DMS 273 treated with DMSO at 0.1 percent for 48 hours (cell line): ENCODE measurements at regions not wholly inside any gene's neighbourhood (a gene's known extent, or its start where the extent isn't known, plus 50 kb on each side); places are given as distances from the start of the nearest gene placed in this dataset.
"Not testable (repeated sequence)": the region's sequence is repeated elsewhere in the genome, so short reads cannot be mapped to it uniquely, and the experiment has no call there.

Source experiments
- DNase-seq: peaks from one replicate; lab custom pipeline; 2025; lab: John Stamatoyannopoulos, UW

DNA sequence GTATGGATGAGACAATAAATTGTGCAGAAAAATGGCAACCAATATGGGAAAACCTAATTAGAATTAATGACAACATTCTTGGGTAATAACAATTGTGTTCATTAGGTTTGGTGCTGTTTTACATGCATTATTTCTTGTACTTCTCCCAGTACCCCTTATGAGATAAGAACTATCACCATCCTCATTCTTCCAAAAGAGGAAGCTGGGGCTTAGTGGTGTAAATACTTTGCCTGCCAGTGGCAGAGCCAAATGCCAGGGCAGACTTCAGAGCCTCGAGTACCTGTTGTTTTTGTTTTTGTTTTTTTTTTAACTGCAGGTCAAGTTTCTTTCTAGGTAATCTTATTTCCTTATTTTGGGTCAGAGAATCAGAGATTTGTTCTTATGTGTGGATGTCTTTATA lies 206.4 kb downstream of the RHOU start:
- DNase-seq: no peak

DNA sequence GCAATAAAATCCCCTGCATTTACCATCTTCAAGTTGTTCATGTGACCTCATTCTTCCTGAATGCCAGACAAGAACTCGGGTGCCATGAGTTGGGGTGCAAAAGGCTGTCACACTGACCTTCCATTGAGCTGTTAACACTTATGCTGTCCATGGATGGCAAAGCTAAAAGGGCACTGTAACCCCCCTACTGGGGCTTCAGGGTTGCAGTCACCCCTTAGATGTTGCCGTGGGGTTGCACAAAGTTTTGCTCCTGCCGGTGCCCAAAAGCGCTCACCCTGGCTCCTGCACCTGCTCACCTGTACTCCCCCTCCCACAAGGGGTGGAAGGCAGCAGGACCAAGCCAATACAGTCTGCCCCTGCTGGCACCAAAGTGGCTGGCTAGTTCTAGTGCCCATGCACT lies 208.2 kb downstream of the RHOU start:
- DNase-seq: no peak

DNA sequence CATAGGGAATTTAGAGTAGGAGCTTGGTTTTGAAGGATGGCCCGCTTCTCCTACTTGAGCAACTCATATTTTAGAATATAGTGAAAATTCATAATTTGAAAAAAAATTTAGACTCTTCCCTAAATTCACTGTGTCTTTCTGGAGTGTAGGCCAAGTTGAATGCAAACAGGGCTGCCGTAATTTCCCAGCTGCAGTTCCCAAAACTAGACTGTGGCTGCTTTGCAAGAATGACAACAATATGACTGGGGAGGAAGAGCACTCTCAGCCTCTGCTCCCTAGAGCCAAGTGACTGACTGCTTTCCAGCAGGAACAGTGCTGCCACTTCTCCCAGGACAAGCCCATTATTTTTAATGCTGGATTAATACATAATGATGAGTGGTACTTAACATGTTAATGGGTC lies 209.0 kb downstream of the RHOU start:
- no peak for DNase-seq

DNA sequence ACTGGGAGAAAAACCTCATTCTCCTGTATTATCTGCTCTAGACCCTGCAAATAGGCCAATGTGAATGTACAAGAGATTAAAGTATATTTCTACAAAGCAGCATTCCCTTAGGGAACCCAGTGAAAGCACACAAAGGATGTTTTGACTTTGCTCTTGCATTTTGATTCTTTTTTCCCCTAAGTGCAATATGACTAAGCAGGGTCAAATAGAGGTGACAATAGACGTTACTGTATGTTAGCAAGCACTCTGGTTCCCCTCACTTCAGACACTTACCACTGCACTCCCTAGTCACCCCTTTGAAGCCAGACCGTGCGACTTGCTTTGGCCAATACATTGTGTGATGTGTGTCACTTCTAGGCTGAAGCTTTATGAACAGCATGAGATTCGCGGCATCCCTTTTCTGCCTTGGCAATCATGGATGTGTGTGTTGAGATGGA lies 209.7 kb downstream of the RHOU start:
- DNase-seq: no peak

DNA sequence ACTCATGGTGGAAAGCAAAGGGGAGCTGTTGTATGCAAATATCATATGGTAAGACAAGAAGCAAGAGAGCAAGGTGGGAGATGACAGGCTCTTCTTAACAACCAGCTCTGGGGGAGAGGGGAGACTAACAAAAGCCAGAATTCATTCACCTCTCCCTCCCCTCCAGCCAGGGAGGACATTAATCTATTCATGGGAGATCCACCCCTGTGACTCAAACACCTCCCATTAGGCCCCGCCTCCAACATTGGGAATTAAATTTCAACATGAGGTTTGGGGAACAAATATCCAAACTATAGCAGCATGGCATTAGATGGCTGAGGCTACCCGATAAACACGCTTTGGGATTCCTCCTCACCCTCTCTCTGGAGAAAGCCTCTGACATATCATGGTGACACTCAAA lies 210.6 kb downstream of the RHOU start:
- no peak for DNase-seq

DNA sequence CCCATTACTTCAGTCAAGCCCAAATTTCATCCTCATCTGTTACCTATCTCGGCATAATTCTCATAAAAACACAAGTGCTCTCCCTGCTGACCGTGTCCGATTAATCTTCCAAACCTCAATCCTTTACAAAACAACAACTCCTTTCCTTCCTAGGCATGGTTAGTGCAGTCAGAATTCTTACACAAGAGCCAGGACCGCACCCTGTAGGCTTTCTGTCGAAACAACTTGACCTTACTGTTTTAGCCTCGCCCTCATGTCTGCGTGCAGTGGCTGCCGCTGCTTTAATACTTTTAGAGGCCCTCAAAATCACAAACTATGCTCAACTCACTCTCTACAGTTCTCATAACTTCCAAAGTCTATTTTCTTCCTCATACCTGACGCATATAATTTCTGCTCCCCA lies 214.3 kb downstream of the RHOU start:
- DNase-seq: not testable (repeated sequence)

DNA sequence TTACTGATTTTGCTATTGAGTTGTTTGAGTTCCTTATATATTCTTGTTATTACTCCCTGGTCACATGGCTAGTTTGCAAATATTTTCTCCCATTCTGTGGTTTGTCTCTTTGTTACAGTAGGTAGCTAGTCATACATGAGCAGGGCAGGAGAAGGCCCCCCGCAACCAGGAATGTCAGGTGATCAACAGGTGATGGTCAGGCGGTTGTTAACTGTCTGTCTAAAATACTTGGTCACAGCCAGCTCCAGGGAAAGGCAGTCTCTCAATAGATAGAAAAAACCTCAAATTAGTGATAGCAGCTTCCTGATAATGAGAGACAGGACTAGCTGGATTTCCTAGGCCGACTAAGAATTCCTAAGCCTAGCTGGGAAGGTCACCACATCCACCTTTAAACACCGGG lies 217.9 kb downstream of the RHOU start:
- DNase-seq: no peak

DNA sequence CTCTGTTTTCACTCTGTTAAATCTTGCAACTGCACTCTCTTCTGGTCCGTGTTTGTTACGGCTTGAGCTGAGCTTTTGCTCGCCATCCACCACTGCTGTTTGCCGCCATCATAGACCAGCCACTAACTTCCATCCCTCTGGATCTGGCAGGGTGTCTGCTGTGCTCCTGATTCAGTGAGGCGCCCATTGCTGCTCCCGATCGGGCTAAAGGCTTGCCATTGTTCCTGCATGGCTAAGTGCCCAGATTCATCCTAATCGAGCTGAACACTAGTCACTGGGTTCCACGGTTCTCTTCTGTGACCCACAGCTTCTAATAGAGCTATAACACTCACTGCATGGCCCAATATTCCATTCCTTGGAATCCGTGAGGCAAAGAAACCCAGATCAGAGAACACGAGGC lies 218.5 kb downstream of the RHOU start:
- DNase-seq: not testable (repeated sequence)

DNA sequence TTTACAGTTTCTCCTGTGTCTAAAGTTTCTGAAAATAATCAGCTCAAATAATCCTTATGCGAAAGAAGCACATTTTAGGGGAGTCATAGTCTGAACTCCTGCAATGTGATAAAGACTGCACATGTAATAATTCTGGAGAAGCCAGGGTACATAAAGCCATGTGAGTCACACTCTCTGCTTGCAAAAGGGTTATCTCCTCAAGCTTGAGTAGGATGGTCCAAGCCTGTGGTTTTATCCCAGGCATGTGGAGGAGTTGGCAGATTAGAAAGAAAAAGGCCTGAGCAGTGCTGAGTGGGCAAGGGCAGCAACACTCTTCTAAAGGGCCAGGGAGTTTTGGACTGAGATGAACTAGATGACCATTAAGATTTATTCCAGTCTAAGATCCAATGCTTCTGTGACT lies 220.4 kb downstream of the RHOU start:
- DNase-seq: no peak

DNA sequence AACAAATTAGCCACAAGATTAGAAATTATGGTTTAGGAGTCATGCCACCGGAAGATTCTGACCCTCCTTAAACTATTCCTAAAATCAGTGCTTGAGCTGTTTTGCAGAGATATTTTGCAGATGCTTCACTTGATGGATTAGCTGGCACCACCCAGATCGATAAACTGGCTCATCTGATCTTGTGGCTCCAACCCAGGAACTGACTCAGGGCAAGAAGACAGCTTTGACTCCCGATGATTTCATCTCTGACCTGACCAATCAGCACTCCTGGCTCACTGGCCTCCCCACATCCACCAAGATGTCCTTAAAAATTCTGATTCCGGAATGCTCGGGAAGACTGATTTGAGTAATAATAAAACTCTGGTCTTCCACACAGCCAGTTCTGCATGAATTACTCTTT lies 221.6 kb downstream of the RHOU start:
- no peak for DNase-seq

DNA sequence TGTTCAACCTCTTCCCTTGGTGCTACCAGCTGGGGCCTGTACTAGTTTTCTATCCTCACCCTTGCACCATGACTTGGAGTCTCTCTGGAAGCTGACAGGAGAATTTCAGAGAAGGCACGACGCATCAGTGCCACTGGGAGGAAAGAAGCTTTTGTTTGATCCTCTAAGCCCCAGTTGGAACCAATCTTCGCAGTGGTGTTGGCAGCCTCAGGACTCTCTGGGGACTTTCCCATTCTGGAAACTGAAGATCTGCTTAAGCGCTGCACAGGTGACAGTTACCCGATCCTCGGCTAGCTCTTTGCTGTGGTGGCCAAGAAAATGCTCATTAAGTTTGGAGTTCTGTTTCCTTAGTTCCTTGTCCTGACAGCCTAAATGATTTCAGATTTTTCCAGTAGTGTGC lies 222.3 kb downstream of the RHOU start:
- DNase-seq: no peak

DNA sequence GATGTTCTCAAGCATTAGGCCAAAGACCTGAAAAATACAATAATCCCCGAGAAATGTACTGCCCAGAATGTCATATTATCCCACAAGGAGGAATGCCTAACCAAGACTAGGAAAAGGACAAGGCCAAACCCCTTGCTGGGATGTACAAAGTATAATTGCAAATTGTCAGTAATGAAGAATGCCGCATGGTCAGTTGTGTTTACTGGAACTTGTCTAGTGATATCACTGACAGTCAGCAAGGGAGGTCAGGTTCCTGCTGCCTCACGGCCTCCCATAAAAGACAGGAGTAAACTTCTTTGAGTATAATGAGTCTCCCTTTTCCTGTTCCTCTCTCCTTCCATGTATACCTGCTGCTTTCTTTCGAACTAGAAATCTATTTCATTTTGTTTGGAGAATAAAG lies 222.8 kb downstream of the RHOU start:
- no peak for DNase-seq

DNA sequence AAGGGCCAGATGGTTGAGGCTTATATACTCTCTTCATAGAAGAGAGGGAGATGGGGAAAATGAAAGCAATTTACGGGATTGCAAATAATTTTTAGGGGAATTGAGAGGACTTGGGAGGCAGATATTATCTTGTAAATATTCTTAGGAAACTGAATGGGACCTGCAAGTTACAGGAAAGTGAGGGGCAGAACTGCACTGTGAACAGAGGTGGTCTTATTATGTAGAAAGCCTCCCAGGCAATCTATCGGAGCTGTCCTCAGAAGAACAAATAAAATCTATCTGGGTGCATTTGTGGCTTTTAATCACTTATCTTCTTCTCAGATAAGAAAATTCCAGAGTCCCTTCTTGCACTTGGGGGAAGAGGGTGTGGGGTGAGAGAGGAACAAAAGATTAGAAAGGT lies 223.5 kb downstream of the RHOU start:
- no peak for DNase-seq

DNA sequence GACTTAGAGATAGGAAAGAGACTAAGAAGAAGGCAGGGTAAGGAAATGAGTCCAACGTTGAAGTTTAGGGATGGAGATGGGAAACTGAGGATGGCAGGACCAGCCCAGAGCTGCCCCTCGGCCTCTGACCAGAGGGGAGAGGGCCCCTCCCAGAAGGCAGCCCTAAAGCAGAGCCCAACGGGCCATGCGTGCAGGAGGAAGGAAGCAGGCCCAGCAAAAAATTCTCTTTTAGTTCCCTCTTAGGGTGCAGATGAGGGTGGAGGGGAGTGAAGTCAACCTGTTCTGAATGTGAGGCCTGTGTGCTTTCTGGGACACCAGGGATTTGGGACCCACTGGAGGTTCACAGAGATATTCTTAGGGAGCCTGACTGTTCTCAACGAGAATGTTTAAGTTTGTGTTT lies 225.4 kb downstream of the RHOU start:
- no peak for DNase-seq

DNA sequence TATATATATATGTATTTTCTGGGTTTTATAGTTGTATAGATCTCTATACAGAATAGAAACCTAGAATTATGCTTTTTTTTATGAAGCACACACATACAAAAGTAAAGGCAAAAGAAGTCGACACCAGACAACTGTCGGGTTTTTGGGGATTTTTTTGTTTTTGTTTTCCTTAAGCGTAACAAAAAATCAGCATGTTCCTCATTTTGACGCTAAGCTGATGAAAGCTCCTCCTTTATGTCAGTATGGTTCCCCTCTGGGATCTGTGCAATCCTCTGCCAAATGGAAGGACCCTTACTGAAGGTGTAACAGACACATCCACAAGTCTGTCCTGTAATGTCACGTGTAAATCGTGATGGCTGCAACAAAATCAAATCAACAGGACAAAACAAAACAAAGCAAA lies 226.2 kb downstream of the RHOU start:
- DNase-seq: no peak

DNA sequence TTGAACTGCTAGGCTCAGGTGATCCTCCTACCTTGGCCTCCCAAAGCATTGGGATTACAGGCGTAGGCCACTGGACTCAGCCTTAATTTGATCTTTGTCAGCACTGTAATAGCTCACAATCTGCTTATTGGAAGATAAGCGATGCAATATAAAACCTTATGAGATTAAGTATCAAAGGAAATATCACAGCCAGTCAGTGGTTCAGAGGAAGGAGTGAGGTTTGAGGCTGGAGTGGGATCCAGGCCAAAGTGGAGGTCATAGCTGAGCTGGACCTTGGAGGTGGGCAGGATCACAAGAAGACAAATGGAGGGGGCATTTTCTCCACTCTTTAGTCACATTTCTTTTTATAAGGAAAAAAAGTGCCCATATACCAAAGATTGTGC lies 228.5 kb downstream of the RHOU start:
- no peak for DNase-seq

DNA sequence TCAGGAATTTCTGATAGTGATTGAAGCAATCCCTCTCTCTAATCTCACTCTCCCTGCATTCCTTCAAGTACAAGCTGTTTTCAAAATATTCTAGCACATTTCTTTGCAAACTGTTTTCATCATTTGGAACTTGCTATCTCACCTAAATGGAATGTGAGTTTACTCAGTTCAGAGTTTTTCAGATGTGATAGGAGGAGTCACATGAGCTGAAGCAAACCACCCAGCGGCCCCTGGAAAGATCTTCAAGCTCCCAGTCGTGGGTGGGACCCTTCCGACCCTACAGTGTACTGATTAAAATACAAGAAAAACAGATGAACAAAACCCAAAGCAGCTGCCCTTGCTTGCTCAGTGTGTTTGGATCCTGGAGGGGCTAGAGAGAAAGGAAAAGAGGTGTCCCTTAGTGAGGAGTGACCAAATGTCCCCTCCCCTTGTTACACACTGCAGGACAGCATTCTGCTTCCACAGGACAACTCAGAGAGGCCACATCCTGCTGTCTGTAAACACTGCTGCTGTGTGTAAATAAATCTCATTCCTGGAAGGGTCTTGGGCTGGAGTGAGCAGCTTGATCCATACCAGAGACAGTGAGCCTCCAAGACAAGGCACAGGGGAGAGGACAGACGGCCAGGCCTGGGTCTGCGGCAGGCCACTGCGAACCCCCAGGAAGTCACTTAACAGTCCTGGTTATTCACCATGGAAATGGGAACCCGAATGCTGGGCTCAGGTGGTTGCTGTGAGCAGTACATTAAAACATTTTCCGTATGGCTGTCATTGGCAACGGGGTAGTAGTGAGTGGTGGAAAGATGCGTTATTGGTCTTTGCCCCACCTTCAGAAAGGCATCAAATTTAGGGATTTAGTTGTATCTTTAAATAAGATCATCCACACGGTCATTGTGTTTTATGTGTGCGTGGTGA lies 229.2 kb downstream of the RHOU start:
- no peak for DNase-seq

DNA sequence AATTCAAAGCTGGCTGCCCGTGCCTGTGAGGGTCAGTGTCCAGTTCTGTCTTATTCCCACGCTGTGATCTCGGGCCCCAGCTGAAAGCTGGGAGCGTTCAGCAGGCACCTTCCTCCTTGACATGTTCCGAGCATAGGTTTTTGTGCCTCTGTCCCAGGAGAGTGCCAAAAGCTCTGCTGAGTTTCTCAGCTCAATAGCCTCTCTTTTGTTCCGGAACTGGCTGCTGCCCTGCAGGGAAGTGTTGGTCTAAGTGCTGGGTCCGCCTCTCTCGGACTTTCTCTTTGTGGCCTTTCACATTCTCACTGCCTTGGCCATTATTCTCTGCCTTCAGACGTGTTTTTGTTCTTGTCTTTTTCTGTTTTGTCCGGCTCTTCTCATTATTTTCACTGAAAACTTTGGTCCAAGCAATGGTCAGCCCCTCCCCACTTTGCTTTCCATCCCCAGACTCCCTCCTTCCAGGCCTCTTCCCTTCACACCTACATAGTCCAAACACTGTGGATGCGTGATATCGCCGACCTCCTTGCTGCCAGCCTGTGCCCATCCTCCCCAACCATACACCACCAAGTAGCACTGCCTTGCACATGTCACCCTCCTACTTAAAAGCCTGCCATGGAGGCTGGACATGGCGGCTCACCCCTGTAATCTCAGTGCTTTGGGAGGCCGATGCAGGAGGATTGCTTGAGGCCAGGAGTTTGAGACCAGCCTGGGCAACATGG lies 233.8 kb downstream of the RHOU start:
- no peak for DNase-seq

DNA sequence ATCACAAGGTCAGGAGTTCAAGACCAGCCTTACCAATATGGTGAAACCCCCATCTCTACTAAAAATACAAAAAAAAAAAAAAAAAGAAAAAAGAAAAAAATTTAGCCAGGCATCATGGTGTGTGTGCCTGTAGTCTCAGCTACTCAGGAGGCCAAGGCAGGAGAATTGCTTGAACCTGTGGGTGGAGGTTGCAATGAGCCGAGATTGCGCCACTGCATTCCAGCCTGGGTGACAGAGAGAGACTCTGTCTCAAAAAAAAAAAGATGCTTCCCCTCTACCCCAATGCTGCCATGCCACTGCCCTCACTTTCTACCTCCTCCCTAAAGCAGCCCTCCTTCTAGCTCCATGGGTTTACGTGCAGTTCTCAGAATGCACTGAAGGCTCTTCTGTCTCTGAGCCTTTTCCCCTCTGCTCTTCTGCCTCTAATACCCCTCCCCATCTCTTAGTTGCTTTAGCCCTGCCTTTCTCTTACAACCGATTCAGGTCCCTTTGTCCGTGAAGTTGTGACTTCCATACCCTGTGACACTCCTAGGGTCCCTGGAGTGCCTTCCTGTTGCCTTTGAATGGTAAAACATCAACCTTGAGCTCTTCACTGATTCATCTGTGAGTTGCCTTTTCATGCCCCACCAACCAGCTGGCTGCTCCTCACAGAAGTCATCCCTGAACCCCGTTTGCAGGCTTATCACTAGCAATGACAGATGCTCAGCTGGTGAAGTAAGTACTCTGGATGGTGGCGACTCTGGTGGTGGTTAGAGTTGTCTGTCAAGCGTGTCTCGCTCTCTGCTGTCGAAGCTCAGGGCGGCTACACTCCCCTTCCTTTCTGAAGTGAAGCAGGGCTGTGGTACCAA lies 234.9 kb downstream of the RHOU start:
- no peak for DNase-seq

DNA sequence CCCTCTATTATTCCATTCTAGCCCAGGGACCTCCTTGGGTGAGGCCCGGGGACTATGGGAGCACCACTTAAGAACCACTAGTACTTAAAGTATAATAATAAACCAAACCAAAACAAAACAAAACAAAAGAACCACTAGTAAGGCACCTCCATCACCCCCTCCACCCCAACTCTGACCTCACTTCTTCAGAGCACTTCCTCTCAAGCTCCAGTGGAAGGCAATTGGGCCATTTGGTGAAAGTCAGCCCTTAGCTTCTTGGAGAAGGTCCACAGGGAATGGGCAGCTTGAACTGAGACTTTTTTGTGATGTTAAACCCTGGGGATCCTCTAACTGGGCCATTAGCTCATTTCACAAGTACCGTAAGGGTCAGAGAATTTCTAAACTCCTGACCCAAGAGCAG lies 237.3 kb downstream of the RHOU start:
- DNase-seq: no peak

DNA sequence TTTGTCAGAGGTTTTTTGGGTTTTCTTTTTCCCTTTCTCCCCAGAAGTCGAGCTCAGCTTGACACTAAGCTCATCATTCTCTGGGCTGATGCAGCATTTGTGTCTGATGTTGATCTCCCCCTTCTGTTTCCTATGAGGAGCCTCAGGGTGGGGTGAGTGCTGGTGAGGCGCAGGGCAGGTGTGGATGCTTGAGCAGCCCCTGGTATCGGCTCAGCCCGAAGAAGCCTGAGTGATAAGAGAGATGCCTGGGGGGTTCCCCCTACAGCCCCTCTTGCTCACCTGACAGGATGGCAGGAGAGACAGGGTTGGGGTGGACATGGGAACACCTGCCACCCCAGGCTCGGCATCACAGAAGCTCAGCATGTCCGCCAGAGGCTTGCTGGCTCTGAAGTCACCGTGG lies 239.0 kb downstream of the RHOU start:
- DNase-seq: no peak

DNA sequence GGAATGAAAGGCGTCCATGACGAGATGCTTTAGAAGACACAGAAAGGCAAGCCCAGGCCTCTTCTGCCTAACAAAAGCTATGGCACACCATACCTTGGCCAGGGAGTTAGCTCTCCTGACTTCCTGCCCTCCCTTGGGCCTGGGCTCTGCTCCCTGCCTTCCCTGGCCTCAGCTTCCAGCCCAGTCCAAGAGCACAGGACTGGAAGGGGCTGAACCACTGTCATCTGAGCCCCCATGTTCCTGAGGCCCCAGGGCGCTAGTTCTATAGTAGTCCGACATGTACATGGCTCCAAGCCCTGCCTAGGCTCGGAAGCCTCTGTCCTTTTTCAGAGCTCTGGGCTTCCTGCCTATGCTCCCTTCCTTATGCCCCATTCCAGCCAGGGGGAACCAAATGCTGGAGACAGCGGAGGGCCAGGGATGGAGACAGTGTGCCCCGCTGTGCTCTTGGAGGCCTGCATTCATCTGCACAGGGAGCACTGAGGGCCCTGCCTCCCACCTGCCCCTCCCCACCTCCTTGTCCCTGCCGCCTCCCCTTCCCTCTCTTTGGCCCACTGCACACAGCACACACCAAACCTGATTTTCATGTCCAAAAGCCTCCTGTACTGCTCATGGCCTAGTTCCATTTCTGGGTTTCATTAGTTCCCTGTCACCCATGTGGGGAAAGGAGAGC lies 240.1 kb downstream of the RHOU start:
- no peak for DNase-seq
